Lung (tissue), 9 donors: ENCODE measurements at regions not wholly inside any gene's neighbourhood (a gene's known extent, or its start where the extent isn't known, plus 50 kb on each side); places are given as distances from the start of the nearest gene placed in this dataset.
"Not testable (repeated sequence)": the region's sequence is repeated elsewhere in the genome, so short reads cannot be mapped to it uniquely, and the experiment has no call there.

ENCODE experiments used
- ATAC-seq: fragments of 200-7000 bp; cut with Tn5 transposase; one replicate; pipeline ENCODE4 v1.9.1; 2020; ENCODE audit warnings: moderate number of reproducible peaks; ENCODE audit not compliant: insufficient read depth, low FRiP score
- DNase-seq, 3 donors: peaks; one replicate each; pipeline ENCODE4 v3.0.0-alpha.2; 2013 to 2017
- H3K27ac ChIP-seq, 2 donors: one replicate each; pipeline ENCODE4 v1.5.1; 2013; ENCODE audit warnings: mild to moderate bottlenecking in 2 of 2, moderate library complexity in 2 of 2, control low read depth in 1 of 2, inconsistent platforms in 1 of 2, low read depth in 1 of 2, low read length in 1 of 2
- H3K27me3 ChIP-seq, 3 donors: one replicate each; pipeline ENCODE4 v1.5.1; 2013; ENCODE audit warnings: low read length in 2 of 3; ENCODE audit not compliant: control insufficient read depth in 3 of 3, insufficient read depth in 3 of 3
- H3K36me3 ChIP-seq, 4 donors: one replicate each; pipeline ENCODE4 v1.5.1; 2013; ENCODE audit warnings: low read length in 4 of 4, mild to moderate bottlenecking in 1 of 4, moderate library complexity in 1 of 4; ENCODE audit not compliant: control insufficient read depth in 4 of 4, insufficient read depth in 4 of 4
- H3K4me1 ChIP-seq, 5 donors: one replicate each; pipeline ENCODE4 v1.5.1; 2013; ENCODE audit warnings: low read length in 5 of 5, mild to moderate bottlenecking in 2 of 5, moderate library complexity in 1 of 5; ENCODE audit not compliant: control insufficient read depth in 5 of 5, insufficient read depth in 5 of 5
- H3K4me3 ChIP-seq: one replicate; pipeline ENCODE4 v1.5.1; 2013; ENCODE audit warnings: mild to moderate bottlenecking, control low read depth, moderate library complexity
- H3K9ac ChIP-seq, 2 donors: one replicate each; pipeline ENCODE4 v1.5.1; 2013; ENCODE audit warnings: low read length in 2 of 2, control low read depth in 1 of 2; ENCODE audit not compliant: insufficient read depth in 1 of 2
- H3K9me3 ChIP-seq, 4 donors: one replicate each; pipeline ENCODE4 v1.5.1; 2013; ENCODE audit warnings: low read length in 3 of 4, mild to moderate bottlenecking in 1 of 4, moderate library complexity in 1 of 4; ENCODE audit not compliant: control insufficient read depth in 4 of 4, insufficient read depth in 3 of 4
- WGBS, 2 donors: extraction: QIAGEN DNeasy Blood & Tissue Kit; methylation state at CpG; one replicate each; pipeline ENCODE4 v1.1.7; 2013; 5-methylcytosine and 5-hydroxymethylcytosine counted together
- donor health status: Bipolar disorder and iron deficiency.
- donor health status: healthy.
- donor health status: DM: yes; HTN: yes; CAD: no.

DNA sequence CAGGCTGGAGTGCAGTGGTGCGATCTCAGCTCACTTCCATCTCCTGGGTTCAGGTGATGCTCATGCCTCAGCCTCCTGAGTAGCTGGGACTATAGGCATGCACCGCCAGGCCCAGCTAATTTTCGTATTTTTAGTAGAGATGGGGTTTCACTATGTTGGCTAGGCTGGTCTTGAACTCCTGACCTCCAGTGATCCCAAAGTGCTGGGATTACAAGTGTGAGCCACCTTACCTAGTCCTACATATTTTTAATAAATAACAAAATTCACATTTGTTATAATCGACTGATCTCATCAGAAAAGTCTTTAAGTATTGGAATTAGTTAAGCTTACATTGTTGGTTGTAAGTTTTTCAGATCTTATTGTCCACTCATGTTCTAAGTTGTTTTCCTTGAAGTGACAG is 83.4 kb upstream of the TPTE start:
- H3K27me3 ChIP-seq, ATAC-seq, H3K4me1 ChIP-seq, DNase-seq, H3K4me3 ChIP-seq, H3K9ac ChIP-seq, H3K36me3 ChIP-seq, H3K27ac ChIP-seq: not testable (repeated sequence)
- peaks cover 2 to 19% (median 7%) of the 10 kb centered on the region in 4 donors for H3K9me3 ChIP-seq
- WGBS, 2 donors = 53 to 57% methylated on average over 4 of the region's 4 CpGs

DNA sequence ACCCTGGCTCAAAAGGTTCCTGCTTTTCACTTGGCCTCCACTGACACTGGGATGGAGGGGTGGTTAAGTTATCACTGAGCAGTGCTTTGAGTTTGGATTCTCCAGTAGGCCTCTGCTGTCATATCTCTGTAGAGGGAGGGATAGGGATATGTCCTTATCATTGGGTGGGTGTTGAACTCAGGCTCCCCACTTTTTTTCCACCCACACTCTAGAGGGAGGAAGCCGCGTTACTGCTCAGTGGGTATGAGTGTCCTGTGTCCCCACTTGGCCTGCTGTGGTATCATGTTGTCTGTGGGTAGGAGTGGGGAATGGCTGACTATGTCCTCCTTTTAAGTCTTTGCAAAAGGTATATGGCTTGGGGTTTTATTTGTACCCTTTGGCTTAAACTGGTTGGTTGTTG is 80.7 kb upstream of the TPTE start:
- ATAC-seq, H3K4me3 ChIP-seq, H3K4me1 ChIP-seq, H3K27me3 ChIP-seq, DNase-seq, H3K9ac ChIP-seq, H3K27ac ChIP-seq, H3K36me3 ChIP-seq: not testable (repeated sequence)
- WGBS, 2 donors = 79 to 83% methylated on average over 2 of the region's 2 CpGs
- H3K9me3 ChIP-seq = peaks cover 6 to 19% (median 6%) of the 10 kb centered on the region in 4 donors

DNA sequence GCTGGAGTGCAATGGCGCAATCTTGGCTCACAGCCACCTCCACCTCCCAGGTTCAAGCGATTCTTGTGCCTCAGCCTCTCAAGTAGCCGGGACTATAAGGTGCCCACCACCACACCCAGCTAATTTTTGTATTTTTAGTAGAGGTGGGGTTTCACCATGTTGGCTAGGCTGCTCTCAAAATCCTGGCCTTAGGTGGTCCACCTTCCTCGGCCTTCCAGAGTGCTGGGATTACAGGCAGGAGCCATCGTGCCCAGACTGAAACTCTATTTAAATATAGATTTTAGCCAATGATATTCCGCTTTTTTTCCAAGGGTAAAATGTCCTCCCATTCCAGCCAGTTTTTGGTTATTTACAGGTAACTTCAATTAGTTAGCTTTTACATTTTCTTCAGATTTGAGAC is 79.4 kb upstream of the TPTE start:
- not testable (repeated sequence) for H3K27me3 ChIP-seq, H3K4me3 ChIP-seq, H3K27ac ChIP-seq, H3K4me1 ChIP-seq, DNase-seq, H3K9ac ChIP-seq, ATAC-seq, H3K36me3 ChIP-seq
- 62 to 73% methylated on average over 6 of the region's 6 CpGs for WGBS, 2 donors
- peaks cover 5 to 17% (median 6%) of the 10 kb centered on the region in 4 donors for H3K9me3 ChIP-seq

GRCh38 chr21:10445685-10446084 is 75.7 kb upstream of the TPTE start:
- not testable (repeated sequence) for DNase-seq, ATAC-seq, H3K9ac ChIP-seq, H3K27me3 ChIP-seq, H3K27ac ChIP-seq, H3K4me3 ChIP-seq, H3K36me3 ChIP-seq, H3K4me1 ChIP-seq
- H3K9me3 ChIP-seq = peaks cover 0 to 17% (median 7%) of the 10 kb centered on the region in 4 donors
- WGBS, 2 donors = 53 to 64% methylated on average over 7 of the region's 7 CpGs

DNA sequence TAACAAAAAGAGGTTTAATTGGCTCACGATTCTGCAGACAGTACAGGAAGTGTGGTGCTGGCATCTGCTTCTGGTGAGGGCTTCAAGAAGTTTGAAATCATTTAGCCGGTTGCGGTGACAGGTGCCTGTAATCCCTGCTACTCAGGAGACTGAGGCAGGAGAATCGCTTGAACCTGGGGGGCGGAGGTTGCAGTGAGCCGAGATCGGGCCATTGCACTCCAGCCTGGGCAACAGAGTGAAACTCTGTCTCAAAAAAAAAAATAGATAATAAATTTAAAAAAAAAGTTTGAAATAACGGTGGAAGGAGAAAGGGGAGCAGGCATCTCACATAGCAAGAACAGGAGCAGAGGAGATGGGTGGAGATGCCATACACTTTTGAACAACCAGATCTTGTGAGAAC is 71.9 kb upstream of the TPTE start:
- not testable (repeated sequence) for H3K36me3 ChIP-seq, H3K27ac ChIP-seq, ATAC-seq, H3K4me1 ChIP-seq, DNase-seq, H3K27me3 ChIP-seq, H3K9ac ChIP-seq, H3K4me3 ChIP-seq
- peaks cover 3 to 18% (median 11%) of the 10 kb centered on the region in 4 donors for H3K9me3 ChIP-seq
- 76% methylated on average over 8 of the region's 8 CpGs for WGBS, 2 donors

GRCh38 chr21:10451274-10451673 is 70.1 kb upstream of the TPTE start:
- H3K27ac ChIP-seq, H3K36me3 ChIP-seq, H3K4me3 ChIP-seq, DNase-seq, H3K4me1 ChIP-seq, ATAC-seq, H3K9ac ChIP-seq, H3K27me3 ChIP-seq: not testable (repeated sequence)
- 58 to 67% methylated on average over 5 to 6 of the region's 6 CpGs for WGBS, 2 donors
- H3K9me3 ChIP-seq = peaks cover 3 to 21% (median 9%) of the 10 kb centered on the region in 4 donors

DNA sequence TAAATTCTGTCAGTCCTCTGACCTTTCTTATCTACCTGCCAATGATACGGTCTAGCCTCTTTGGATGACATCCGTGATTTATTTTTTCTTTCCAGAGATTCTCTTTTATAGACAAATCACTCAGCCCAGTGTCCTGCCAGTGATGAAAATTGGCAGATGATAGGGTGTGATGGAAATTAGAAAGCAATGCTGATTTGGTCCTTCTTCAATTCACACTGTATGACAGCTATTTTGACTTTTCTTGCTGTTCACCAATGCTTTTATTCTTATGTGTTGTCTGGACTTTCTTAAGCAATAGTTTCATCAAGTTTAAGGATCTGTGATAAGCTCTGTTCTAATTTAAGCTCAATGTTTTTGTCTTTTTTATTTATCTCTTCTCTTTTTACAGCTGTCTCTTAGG is 63.6 kb upstream of the TPTE start:
- not testable (repeated sequence) for H3K36me3 ChIP-seq, H3K27ac ChIP-seq, ATAC-seq, H3K27me3 ChIP-seq, H3K4me3 ChIP-seq, DNase-seq, H3K4me1 ChIP-seq, H3K9ac ChIP-seq
- WGBS, 2 donors = 47 to 51% methylated on average over 2 of the region's 2 CpGs
- H3K9me3 ChIP-seq = peaks cover 0 to 37% (median 6%) of the 10 kb centered on the region in 4 donors

GRCh38 chr21:10460957-10461356 is 60.4 kb upstream of the TPTE start:
- not testable (repeated sequence) for H3K36me3 ChIP-seq, H3K4me3 ChIP-seq, H3K4me1 ChIP-seq, H3K27ac ChIP-seq, H3K9ac ChIP-seq, H3K27me3 ChIP-seq, DNase-seq, ATAC-seq
- WGBS, 2 donors = 61 to 64% methylated on average over 5 of the region's 5 CpGs
- peaks cover 2 to 48% (median 5%) of the 10 kb centered on the region in 4 donors for H3K9me3 ChIP-seq
